ENCODE measurements at regions not wholly inside any gene's neighbourhood (a gene's known extent, or its start where the extent isn't known, plus 50 kb on each side); places are given as distances from the start of the nearest gene placed in this dataset.

GRCh38 chr17:33652731-33653398, 359.8 kb upstream of the ASIC2 start:
- ChIA-PET CTCF (interaction anchor here (1.1 kb wide), 1 partner anchor 30 kb away, joined by 3 read pairs; no protein-coding TSS in a partner anchor), POLR2A (no interaction called here)
- Histone ChIP-seq H2AFZ (ENCODE audit: low read depth, low read length) (no peak overlapping the region), H3K27ac (ENCODE audit: insufficient read depth, low read depth, low read length) (no peak overlapping the region), H3K36me3 (ENCODE audit: control insufficient read depth in 2 of 2, extremely low read depth in 1 of 2, insufficient read depth in 2 of 2, low read length in 2 of 2) (no peaks in the 10 kb centered on the region), H3K4me3 (replicated peaks in 1 of 3; ENCODE audit: insufficient read depth in 1 of 3, low read depth in 1 of 3, low read length in 3 of 3) (no peak overlapping the region), H3K4me1 (ENCODE audit: control insufficient read depth, extremely low read depth, insufficient read depth, low read length) (no peaks in the 10 kb centered on the region), H3K9me1 (replicated peaks; ENCODE audit: control insufficient read depth, extremely low read depth, insufficient read depth, low read length) (no peaks in the 10 kb centered on the region), H3K79me2 (ENCODE audit: control insufficient read depth, insufficient read depth, low read length) (no peaks in the 10 kb centered on the region), H3K4me2 (ENCODE audit: insufficient read depth, low read length) (no peak overlapping the region), H3K27me3 (ENCODE audit: control insufficient read depth in 2 of 2, insufficient read depth in 2 of 2, low read length in 2 of 2) (no peaks in the 10 kb centered on the region), H4K20me1 (replicated peaks; ENCODE audit: control insufficient read depth, extremely low read depth, insufficient read depth, low read length) (no peaks in the 10 kb centered on the region), H3K9me3 (replicated peaks; ENCODE audit: control insufficient read depth, insufficient read depth, low read length) (no peaks in the 10 kb centered on the region), H3K9ac (replicated peaks; ENCODE audit: extremely low read depth, insufficient read depth, low read length) (no peak overlapping the region)
- intact Hi-C loops (cut with micrococcal nuclease) (loop anchor here (10.0 kb wide), 1 partner anchor 62 kb away; no protein-coding TSS in a partner anchor), dilution Hi-C loops (cut with MboI; ENCODE audit: extremely low pct_ligation_motif_present, low sequenced_read_pairs) (no loop called here)
- TF ChIP-seq POLR2AphosphoS5 (IDR thresholded peaks at IDR 0.05; ENCODE audit: insufficient read depth, low read depth, low read length) (no peak), CTCF (IDR thresholded peaks at IDR 0.05; ENCODE audit: extremely low read depth in 1 of 2, insufficient read depth in 1 of 2, low read depth in 1 of 2, low read length in 2 of 2) (no peak), GATA2 (IDR thresholded peaks at IDR 0.05; ENCODE audit: insufficient read depth, insufficient read length, low read depth, low read length) (no peak), MYC (IDR thresholded peaks at IDR 0.05; ENCODE audit: low read depth, low read length) (no peak), JUN (IDR thresholded peaks at IDR 0.05; ENCODE audit: borderline replicate concordance, insufficient read depth, insufficient read length, low read depth) (no peak), FOS (IDR thresholded peaks at IDR 0.05; ENCODE audit: borderline replicate concordance, insufficient read depth, low read length) (no peak), EZH2 (IDR thresholded peaks at IDR 0.05; ENCODE audit: borderline replicate concordance, low read depth, low read length, severe bottlenecking) (no peak), MAX (IDR thresholded peaks at IDR 0.05; ENCODE audit: insufficient read depth, insufficient read length) (no peak), POLR2A (IDR thresholded peaks at IDR 0.05; ENCODE audit: low read depth, low read length) (no peak)
- BruUV-seq (replicated peaks) = no TSS peak
- FAIRE-seq (no peak), DNase-seq (ENCODE audit: low read depth, low spot score) (no peak)

Data from endothelial cell of umbilical vein (primary cell).